Kidney (tissue), 13 donors: ENCODE measurements at regions not wholly inside any gene's neighbourhood (a gene's known extent, or its start where the extent isn't known, plus 50 kb on each side); places are given as distances from the start of the nearest gene placed in this dataset.
A peak's percentile ranks its signal among the peaks of the same experiment; 100 is the strongest.

Experiments used
- DNase-seq, 5 donors: peaks; one replicate each; pipeline ENCODE4 v3.0.0-alpha.2; 2013 to 2020
- FAIRE-seq: peaks from 2 replicates; lab custom pipeline; 2012; peaks lifted over from hg19 to GRCh38; lab: Jason Lieb, UNC
- H3K27ac ChIP-seq, 2 donors: one replicate each; pipeline ENCODE4 v1.7.0; 2013; ENCODE audit warnings: low read depth in 2 of 2, low read length in 2 of 2, inconsistent platforms in 1 of 2
- H3K27me3 ChIP-seq: one replicate; pipeline ENCODE4 v1.7.1; 2013; ENCODE audit warnings: low read length, inconsistent platforms; ENCODE audit not compliant: control insufficient read depth, insufficient read depth
- H3K36me3 ChIP-seq, 3 donors: one replicate each; pipeline versions ENCODE4 v1.7.0 to v1.7.1; 2013; ENCODE audit warnings: low read length in 3 of 3, control low read depth in 1 of 3, inconsistent platforms in 1 of 3; ENCODE audit not compliant: insufficient read depth in 3 of 3, control insufficient read depth in 2 of 3
- H3K4me1 ChIP-seq, 3 donors: one replicate each; pipeline versions ENCODE4 v1.7.0 to v1.7.1; 2013; ENCODE audit warnings: low read length in 3 of 3, inconsistent platforms in 1 of 3, low read depth in 1 of 3; ENCODE audit not compliant: control insufficient read depth in 2 of 3, insufficient read depth in 2 of 3
- H3K4me3 ChIP-seq, 3 donors: one replicate each; pipeline versions ENCODE4 v1.7.0 to v1.8.1; 2013; ENCODE audit warnings: low read length in 3 of 3, control low read depth in 1 of 3, inconsistent platforms in 1 of 3
- H3K9ac ChIP-seq, 3 donors: one replicate each; pipeline versions ENCODE4 v1.7.0 to v1.7.1; 2013; ENCODE audit warnings: low read length in 3 of 3, control low read depth in 1 of 3, inconsistent platforms in 1 of 3
- H3K9me3 ChIP-seq, 3 donors: one replicate each; pipeline versions ENCODE4 v1.7.0 to v1.7.1; 2013; ENCODE audit warnings: low read length in 3 of 3, control low read depth in 1 of 3, inconsistent platforms in 1 of 3; ENCODE audit not compliant: control insufficient read depth in 2 of 3, insufficient read depth in 1 of 3
- CTCF ChIP-seq: IDR thresholded peaks from 3 replicates; pipeline ENCODE4 v1.5.1; 2012; ENCODE audit warnings: mild to moderate bottlenecking, moderate library complexity, borderline replicate concordance; ENCODE audit not compliant: insufficient read depth; ENCODE audit errors: extremely low read depth
- intact Hi-C: fragments of 100-400 bp; cut with DNase I; formaldehyde crosslinking; loops from one replicate; pipeline ENCODE4 v1.11.1; 2022
- donor health status: control.
- donor health status: control.
- donor health status: control.
- donor health status: control.
- donor health status: control.
- donor health status: DM: yes; HTN: yes; CAD: no.
- donor health status: Normal renal cell carcinoma (clear cell type).

DNA sequence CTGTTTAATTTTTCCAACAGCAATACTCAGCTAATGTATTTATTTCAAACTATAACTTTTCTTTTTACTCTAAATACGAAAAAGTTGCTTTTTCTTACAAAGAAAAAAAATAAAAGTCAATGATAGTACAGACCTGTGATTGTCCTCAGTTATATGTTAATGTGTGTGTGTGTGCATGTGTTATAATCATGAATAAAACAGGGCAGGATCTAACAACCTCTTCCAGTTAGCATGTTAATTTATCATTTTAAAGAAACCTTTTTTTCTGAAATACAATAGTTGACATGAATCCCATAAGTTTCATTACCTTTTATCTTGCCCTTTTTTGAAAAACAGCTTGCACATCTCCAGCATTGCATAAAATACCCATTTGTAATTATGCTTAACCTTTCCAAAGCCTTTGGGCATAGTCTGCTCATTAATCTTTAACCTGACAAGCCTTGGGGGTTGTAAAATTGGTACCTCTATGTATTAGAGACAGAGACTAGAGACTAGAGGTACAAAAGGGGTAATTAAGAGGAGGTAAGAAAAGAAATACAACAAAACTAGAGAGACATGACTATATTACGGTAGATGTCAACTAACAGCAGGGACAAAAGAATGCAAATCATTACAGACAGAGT lies 828.1 kb downstream of the OLFM4 start:
- DNase-seq, result no peak
- H3K9me3 ChIP-seq, result no peaks in the 10 kb centered on the region
- H3K9ac ChIP-seq, result no peak overlapping the region
- no peak overlapping the region for H3K27ac ChIP-seq
- intact Hi-C loops, result no loop called here
- no peak for TF ChIP-seq CTCF
- no peaks in the 10 kb centered on the region for H3K4me1 ChIP-seq
- H3K27me3 ChIP-seq, result no peaks in the 10 kb centered on the region
- no peak overlapping the region for H3K4me3 ChIP-seq
- FAIRE-seq, result no peak
- H3K36me3 ChIP-seq, result no peaks in the 10 kb centered on the region

GRCh38 chr13:53863520-53863919 lies 834.9 kb downstream of the OLFM4 start:
- Histone ChIP-seq H3K27ac (no peak overlapping the region), H3K9ac (no peak overlapping the region), H3K9me3 (no peaks in the 10 kb centered on the region), H3K4me1 (no peaks in the 10 kb centered on the region), H3K36me3 (no peaks in the 10 kb centered on the region), H3K27me3 (no peaks in the 10 kb centered on the region), H3K4me3 (no peak overlapping the region)
- intact Hi-C loops, result no loop called here
- TF ChIP-seq CTCF, result no peak
- no peak for FAIRE-seq
- no peak for DNase-seq

DNA sequence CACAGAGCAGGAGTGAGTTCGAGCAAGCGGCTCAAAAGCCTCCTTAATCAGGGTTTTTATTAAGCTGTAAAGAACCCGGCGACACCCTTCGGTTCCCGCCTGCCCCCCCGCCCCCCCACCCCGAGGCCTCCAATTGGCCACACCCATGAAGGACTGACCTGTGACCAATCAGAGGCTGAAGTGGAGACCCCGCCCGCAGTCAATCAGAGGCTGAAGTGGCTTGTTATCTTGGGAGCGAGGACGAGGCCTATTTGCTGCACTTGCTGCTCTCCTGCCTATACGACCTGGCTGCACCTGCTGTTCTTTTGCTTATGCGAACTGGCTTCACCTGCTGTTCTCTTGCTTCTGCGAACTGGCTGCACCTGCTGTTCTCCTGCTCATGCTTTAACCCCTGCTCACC lies 844.9 kb downstream of the OLFM4 start:
- H3K9me3 ChIP-seq, result no peaks in the 10 kb centered on the region
- H3K27me3 ChIP-seq, result no peaks in the 10 kb centered on the region
- H3K4me1 ChIP-seq, result no peaks in the 10 kb centered on the region
- no peak overlapping the region for H3K4me3 ChIP-seq
- DNase-seq (peak in 1 of 5 donors; percentile 34), FAIRE-seq (no peak)
- intact Hi-C loops, result no loop called here
- H3K9ac ChIP-seq, result no peak overlapping the region
- H3K36me3 ChIP-seq, result no peaks in the 10 kb centered on the region
- TF ChIP-seq CTCF, result no peak
- H3K27ac ChIP-seq, result no peak overlapping the region

- Histone ChIP-seq H3K9ac (no peak overlapping the region), H3K4me3 (no peak overlapping the region), H3K27ac (no peak overlapping the region), H3K36me3 (no peaks in the 10 kb centered on the region), H3K27me3 (no peaks in the 10 kb centered on the region), H3K4me1 (no peaks in the 10 kb centered on the region), H3K9me3 (no peaks in the 10 kb centered on the region)
- TF ChIP-seq CTCF, result no peak
- intact Hi-C loops, result no loop called here
- FAIRE-seq (no peak), DNase-seq (no peak)
These were observed 850.2 kb downstream of the OLFM4 start for GRCh38 chr13:53878861-53879260.
